Breast epithelium (tissue), 4 donors: ENCODE measurements at regions not wholly inside any gene's neighbourhood (a gene's known extent, or its start where the extent isn't known, plus 50 kb on each side); places are given as distances from the start of the nearest gene placed in this dataset.

Experiments used
- DNase-seq, 2 donors: peaks; one replicate each; pipeline ENCODE4 v3.0.0-alpha.2; 2019; ENCODE audit warnings: low spot score in 2 of 2
- H3K27ac ChIP-seq, 2 donors: fragments of 200-600 bp; sonication (generic) in 1 of 2; one replicate each; pipeline ENCODE4 v1.5.1; 2016 to 2019; ENCODE audit warnings: mild to moderate bottlenecking in 1 of 2
- H3K27me3 ChIP-seq, 2 donors: fragments of 200-600 bp; sonication (generic) in 1 of 2; one replicate each; pipeline versions ENCODE4 v1.5.1 to v1.6.0; 2017 to 2019; ENCODE audit warnings: control low read depth in 1 of 2, mild to moderate bottlenecking in 1 of 2
- H3K36me3 ChIP-seq: fragments of 200-600 bp; one replicate; pipeline ENCODE4 v1.5.1; 2019
- H3K4me1 ChIP-seq, 2 donors: fragments of 200-600 bp; sonication (generic); one replicate each; pipeline ENCODE4 v1.5.1; 2016 to 2019; ENCODE audit warnings: control low read depth in 1 of 2
- H3K4me3 ChIP-seq, 3 donors: fragments of 200-600 bp; sonication (generic); 1 replicate in 2 of 3; 2 replicates in 1 of 3; pipeline ENCODE4 v1.5.1; 2016 to 2019; ENCODE audit warnings: mild to moderate bottlenecking in 3 of 3, moderate library complexity in 2 of 3
- H3K9me3 ChIP-seq, 2 donors: fragments of 200-600 bp; sonication (generic) in 1 of 2; one replicate each; pipeline ENCODE4 v1.5.1; 2016 to 2019; ENCODE audit warnings: control low read depth in 1 of 2
- CTCF ChIP-seq, 3 donors: fragments of 450-650 bp; IDR thresholded peaks; one replicate each; pipeline ENCODE4 v1.5.1; 2016 to 2017; ENCODE audit warnings: antibody characterized with exemption in 3 of 3, mild to moderate bottlenecking in 3 of 3, moderate library complexity in 3 of 3
- POLR2A ChIP-seq: fragments of 450-650 bp; IDR thresholded peaks from one replicate; pipeline ENCODE4 v1.6.1; 2016; ENCODE audit warnings: antibody characterized with exemption, mild to moderate bottlenecking, moderate library complexity
- POLR2AphosphoS5 ChIP-seq, 3 donors: sonication (generic); formaldehyde crosslinking; IDR thresholded peaks; one replicate each; pipeline ENCODE4 v1.6.1; 2017; ENCODE audit warnings: antibody characterized with exemption in 3 of 3
- intact Hi-C: fragments of 100-400 bp; cut with DNase I; formaldehyde crosslinking; loops from one replicate; pipeline ENCODE4 v1.15.1; 2023; ENCODE audit warnings: low total_unique reads

GRCh38 chr22:48888466-48889208, 939.0 kb downstream of the BRD1 start:
- DNase-seq = no peak
- Histone ChIP-seq H3K27me3 (peaks cover 0 to 37% of the 10 kb centered on the region in 2 donors), H3K27ac (no peak overlapping the region), H3K36me3 (no peaks in the 10 kb centered on the region), H3K9me3 (peaks cover 0 to 7% of the 10 kb centered on the region in 2 donors), H3K4me1 (no peaks in the 10 kb centered on the region), H3K4me3 (no peak overlapping the region)
- intact Hi-C loops = no loop called here
- no peak for TF ChIP-seq POLR2A
- no peak for TF ChIP-seq POLR2AphosphoS5 (IDR thresholded peaks at IDR 0.05)
- TF ChIP-seq CTCF (IDR thresholded peaks at IDR 0.05) = no peak

- intact Hi-C loops = no loop called here
- Histone ChIP-seq H3K36me3 (no peaks in the 10 kb centered on the region), H3K9me3 (peaks cover 0 to 7% of the 10 kb centered on the region in 2 donors), H3K4me1 (no peaks in the 10 kb centered on the region), H3K27ac (no peak overlapping the region), H3K27me3 (peaks cover 0 to 42% of the 10 kb centered on the region in 2 donors), H3K4me3 (no peak overlapping the region)
- TF ChIP-seq POLR2AphosphoS5 (IDR thresholded peaks at IDR 0.05) (no peak), CTCF (IDR thresholded peaks at IDR 0.05) (no peak), POLR2A (no peak)
- DNase-seq = no peak
These were observed 940.0 kb downstream of the BRD1 start for GRCh38 chr22:48887394-48888332.

GRCh38 chr22:48886604-48887393, 940.9 kb downstream of the BRD1 start:
- H3K27ac ChIP-seq = no peak overlapping the region
- H3K27me3 ChIP-seq = peaks cover 0 to 40% of the 10 kb centered on the region in 2 donors
- intact Hi-C loops = no loop called here
- TF ChIP-seq POLR2AphosphoS5 (IDR thresholded peaks at IDR 0.05) (no peak), CTCF (IDR thresholded peaks at IDR 0.05) (no peak), POLR2A (no peak)
- peaks cover 0 to 5% of the 10 kb centered on the region in 2 donors for H3K9me3 ChIP-seq
- DNase-seq = no peak
- H3K36me3 ChIP-seq = no peaks in the 10 kb centered on the region
- H3K4me1 ChIP-seq = no peaks in the 10 kb centered on the region
- H3K4me3 ChIP-seq = no peak overlapping the region

- H3K36me3 ChIP-seq = no peaks in the 10 kb centered on the region
- intact Hi-C loops = no loop called here
- no peak for DNase-seq
- H3K4me3 ChIP-seq = no peak overlapping the region
- H3K27me3 ChIP-seq = peaks cover 0 to 40% of the 10 kb centered on the region in 2 donors
- TF ChIP-seq POLR2A (no peak), CTCF (IDR thresholded peaks at IDR 0.05) (no peak), POLR2AphosphoS5 (IDR thresholded peaks at IDR 0.05) (no peak)
- no peak overlapping the region for H3K27ac ChIP-seq
- no peaks in the 10 kb centered on the region for H3K4me1 ChIP-seq
- no peaks in the 10 kb centered on the region for H3K9me3 ChIP-seq
These were observed 941.8 kb downstream of the BRD1 start for GRCh38 chr22:48885919-48886305.
